K562 (cell line): ENCODE measurements at regions not wholly inside any gene's neighbourhood (a gene's known extent, or its start where the extent isn't known, plus 50 kb on each side); places are given as distances from the start of the nearest gene placed in this dataset.

Experiments
- DDX20 ChIP-seq: fragments of 450-650 bp; IDR thresholded peaks from 2 replicates; pipeline ENCODE4 v1.6.1; 2016; ENCODE audit warnings: missing genetic modification characterization, low read depth, mild to moderate bottlenecking, missing compliant biosample characterization, moderate library complexity
- TARDBP ChIP-seq: fragments of 450-650 bp; IDR thresholded peaks from 2 replicates; pipeline ENCODE4 v1.6.1; 2016
- TEAD1 ChIP-seq, 2 experiments: fragments of 450-650 bp in 1 of 2; sonication (generic) in 1 of 2; formaldehyde crosslinking; IDR thresholded peaks; 2 replicates each; pipeline versions ENCODE4 v1.4.0 to v1.8.0; 2020 to 2022; ENCODE audit warnings: mild to moderate bottlenecking in 2 of 2, missing genetic modification reagents in 1 of 2
- TFAM ChIP-seq: fragments of 250-450 bp; sonication (Bioruptor Pico); conservative IDR thresholded peaks from 2 replicates; pipeline ENCODE4 v1.5.0; 2021; ENCODE audit warnings: mild to moderate bottlenecking, moderate library complexity
- TFE3 ChIP-seq: fragments of 450-650 bp; formaldehyde crosslinking; IDR thresholded peaks from 2 replicates; pipeline ENCODE4 v1.4.0; 2020; ENCODE audit warnings: mild to moderate bottlenecking, mixed read lengths
- U2AF1 ChIP-seq: fragments of 200-400 bp; formaldehyde crosslinking; optimal IDR thresholded peaks from 2 replicates; pipeline ENCODE3; 2017; ENCODE audit warnings: mild to moderate bottlenecking, low read depth, low read length, moderate library complexity
- ZNF274 ChIP-seq: IDR thresholded peaks from 2 replicates; pipeline ENCODE4 v1.6.1; 2011; ENCODE audit warnings: low read depth, mild to moderate bottlenecking, low read length, moderate library complexity, borderline replicate concordance
- ZNF76 ChIP-seq: fragments of 250-450 bp; sonication (Bioruptor Pico); IDR thresholded peaks from 2 replicates; pipeline ENCODE4 v1.4.0; 2020; ENCODE audit warnings: mild to moderate bottlenecking, moderate library complexity, borderline replicate concordance
- TF ChIP-seq, protein P1 (sequence below): sonication (generic); formaldehyde crosslinking; IDR thresholded peaks from 2 replicates; pipeline ENCODE4 v1.4.0; 2020; ENCODE audit warnings: mild to moderate bottlenecking, missing genetic modification reagents
- TF ChIP-seq, protein P2 (sequence below): fragments of 250-450 bp; sonication (Bioruptor Pico); IDR thresholded peaks from 2 replicates; pipeline ENCODE4 v1.9.0; 2021; ENCODE audit warnings: mild to moderate bottlenecking
- TF ChIP-seq, protein P3 (sequence below), 2 experiments: fragments of 450-650 bp; IDR thresholded peaks; 2 replicates each; pipeline ENCODE4 v1.6.1; 2016; ENCODE audit warnings: mild to moderate bottlenecking in 2 of 2, borderline replicate concordance in 1 of 2, low read depth in 1 of 2, moderate library complexity in 1 of 2

DNA sequence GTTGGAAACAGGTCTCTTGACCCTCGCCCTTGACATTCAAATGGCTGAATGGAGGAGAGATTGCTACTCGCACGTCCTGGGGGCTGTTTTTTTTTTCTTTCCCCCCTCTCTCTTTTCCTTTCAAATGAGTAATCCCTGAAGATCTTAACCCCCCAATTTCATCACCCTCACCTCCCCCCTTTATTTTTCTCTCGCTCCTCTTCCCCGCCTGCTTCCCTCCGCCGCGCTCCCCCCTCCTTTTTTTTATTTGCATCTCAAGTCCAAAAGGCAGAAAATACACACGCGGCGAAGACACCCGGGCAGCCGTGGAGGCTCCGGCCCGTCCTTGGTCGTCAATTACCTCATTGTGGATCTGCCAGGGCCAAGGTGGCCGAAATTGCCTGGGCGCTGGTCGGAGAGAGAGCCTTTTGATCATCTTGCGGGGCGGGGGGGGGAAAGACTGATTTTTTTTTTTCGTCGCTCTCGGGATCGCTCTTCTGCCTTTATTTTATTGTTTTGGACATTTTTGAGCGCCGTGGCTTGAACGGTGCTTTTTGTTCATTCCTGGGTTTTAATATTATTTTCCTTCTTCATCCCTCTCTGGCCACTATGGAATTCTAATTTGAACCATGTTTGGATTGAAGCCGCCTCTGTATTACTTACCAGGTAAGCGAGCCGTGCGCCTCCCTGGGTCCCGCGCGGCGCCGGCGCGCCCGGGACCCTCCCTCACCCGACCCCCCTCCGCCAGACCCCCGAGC lies 57.2 kb upstream of the GSE1 start (continued):
- no peak for TF ChIP-seq TFE3 (CRISPR knock-in tag)
- TF ChIP-seq, protein P1, sequence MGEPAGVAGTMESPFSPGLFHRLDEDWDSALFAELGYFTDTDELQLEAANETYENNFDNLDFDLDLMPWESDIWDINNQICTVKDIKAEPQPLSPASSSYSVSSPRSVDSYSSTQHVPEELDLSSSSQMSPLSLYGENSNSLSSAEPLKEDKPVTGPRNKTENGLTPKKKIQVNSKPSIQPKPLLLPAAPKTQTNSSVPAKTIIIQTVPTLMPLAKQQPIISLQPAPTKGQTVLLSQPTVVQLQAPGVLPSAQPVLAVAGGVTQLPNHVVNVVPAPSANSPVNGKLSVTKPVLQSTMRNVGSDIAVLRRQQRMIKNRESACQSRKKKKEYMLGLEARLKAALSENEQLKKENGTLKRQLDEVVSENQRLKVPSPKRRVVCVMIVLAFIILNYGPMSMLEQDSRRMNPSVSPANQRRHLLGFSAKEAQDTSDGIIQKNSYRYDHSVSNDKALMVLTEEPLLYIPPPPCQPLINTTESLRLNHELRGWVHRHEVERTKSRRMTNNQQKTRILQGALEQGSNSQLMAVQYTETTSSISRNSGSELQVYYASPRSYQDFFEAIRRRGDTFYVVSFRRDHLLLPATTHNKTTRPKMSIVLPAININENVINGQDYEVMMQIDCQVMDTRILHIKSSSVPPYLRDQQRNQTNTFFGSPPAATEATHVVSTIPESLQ (CRISPR knock-in tag) = no peak
- TF ChIP-seq TFAM = no peak
- TF ChIP-seq, protein P2, sequence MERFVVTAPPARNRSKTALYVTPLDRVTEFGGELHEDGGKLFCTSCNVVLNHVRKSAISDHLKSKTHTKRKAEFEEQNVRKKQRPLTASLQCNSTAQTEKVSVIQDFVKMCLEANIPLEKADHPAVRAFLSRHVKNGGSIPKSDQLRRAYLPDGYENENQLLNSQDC = no peak
- TF ChIP-seq, protein P3, sequence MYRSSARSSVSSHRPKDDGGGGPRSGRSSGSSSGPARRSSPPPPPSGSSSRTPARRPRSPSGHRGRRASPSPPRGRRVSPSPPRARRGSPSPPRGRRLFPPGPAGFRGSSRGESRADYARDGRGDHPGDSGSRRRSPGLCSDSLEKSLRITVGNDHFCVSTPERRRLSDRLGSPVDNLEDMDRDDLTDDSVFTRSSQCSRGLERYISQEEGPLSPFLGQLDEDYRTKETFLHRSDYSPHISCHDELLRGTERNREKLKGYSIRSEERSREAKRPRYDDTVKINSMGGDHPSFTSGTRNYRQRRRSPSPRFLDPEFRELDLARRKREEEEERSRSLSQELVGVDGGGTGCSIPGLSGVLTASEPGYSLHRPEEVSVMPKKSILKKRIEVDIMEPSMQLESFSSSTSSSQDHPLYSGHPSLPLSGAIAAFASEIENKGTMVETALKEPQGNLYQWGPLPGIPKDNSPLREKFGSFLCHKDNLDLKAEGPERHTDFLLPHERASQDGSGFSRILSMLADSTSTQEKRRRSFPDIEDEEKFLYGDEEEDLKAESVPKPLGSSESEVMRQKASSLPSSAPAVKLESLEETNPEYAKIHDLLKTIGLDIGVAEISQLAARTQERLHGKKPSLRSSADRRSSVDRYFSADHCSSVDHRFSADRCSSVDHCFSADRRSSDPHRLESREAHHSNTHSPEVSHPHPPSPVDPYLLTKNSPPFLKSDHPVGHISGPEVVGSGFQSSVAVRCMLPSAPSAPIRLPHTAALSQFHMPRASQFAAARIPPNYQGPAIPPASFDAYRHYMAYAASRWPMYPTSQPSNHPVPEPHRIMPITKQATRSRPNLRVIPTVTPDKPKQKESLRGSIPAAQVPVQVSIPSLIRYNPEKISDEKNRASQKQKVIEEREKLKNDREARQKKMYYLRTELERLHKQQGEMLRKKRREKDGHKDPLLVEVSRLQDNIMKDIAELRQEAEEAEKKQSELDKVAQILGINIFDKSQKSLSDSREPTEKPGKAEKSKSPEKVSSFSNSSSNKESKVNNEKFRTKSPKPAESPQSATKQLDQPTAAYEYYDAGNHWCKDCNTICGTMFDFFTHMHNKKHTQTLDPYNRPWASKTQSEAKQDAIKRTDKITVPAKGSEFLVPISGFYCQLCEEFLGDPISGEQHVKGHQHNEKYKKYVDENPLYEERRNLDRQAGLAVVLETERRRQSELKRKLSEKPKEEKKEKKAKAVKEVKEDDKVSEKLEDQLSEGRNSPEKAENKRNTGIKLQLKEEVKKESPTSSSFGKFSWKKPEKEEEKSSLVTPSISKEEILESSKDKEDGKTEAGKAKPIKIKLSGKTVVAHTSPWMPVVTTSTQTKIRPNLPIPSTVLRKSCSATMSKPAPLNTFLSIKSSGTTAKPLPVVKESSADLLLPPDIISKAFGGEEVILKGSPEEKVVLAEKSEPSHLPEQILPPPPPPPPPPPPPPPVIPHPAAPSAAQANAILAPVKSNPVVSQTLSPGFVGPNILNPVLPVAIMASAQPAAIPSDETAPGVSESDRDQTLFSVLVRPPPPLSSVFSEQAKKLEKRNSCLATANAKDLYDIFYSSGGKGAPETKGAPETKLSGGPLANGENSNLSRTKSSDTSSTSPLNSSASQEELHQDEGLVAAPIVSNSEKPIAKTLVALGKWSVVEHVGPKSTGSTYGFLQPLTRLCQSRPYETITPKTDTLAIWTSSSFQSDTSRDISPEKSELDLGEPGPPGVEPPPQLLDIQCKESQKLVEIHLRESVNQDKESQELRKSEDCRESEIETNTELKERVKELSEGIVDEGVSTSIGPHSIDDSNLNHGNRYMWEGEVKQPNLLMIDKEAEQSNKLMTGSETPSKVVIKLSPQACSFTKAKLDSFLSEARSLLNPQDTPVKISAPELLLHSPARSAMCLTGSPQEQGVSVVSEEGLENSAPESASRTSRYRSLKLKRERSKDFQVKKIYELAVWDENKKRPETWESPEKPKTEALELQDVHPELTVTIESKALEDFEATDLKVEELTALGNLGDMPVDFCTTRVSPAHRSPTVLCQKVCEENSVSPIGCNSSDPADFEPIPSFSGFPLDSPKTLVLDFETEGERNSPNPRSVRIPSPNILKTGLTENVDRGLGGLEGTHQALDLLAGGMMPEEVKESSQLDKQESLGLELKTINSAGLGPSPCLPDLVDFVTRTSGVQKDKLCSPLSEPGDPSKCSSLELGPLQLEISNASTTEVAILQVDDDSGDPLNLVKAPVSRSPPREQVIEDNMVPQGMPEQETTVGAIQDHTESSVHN (IDR thresholded peaks at IDR 0.05; ENCODE audit: borderline replicate concordance in 1 of 2, low read depth in 1 of 2) = peak in 1 of 2 experiments; percentile 32; a peak in 1 of 4 replicates
- no peak for TF ChIP-seq TEAD1 (CRISPR knock-in tag; IDR thresholded peaks at IDR 0.05)
- 0 out of 2 replicates have a peak, but pooled peaks have one; percentile 21 for TF ChIP-seq TARDBP
- no peak for TF ChIP-seq ZNF76 (CRISPR knock-in tag)
- no peak for TF ChIP-seq ZNF274
- no peak for TF ChIP-seq DDX20 (tag)
- TF ChIP-seq U2AF1 = no peak
